Left ventricle myocardium inferior (tissue), 1 donor: ENCODE measurements at regions not wholly inside any gene's neighbourhood (a gene's known extent, or its start where the extent isn't known, plus 50 kb on each side); places are given as distances from the start of the nearest gene placed in this dataset.

Experiments
- DNase-seq: peaks from one replicate; pipeline ENCODE4 v3.0.0-alpha.2; 2020
- H3K27ac ChIP-seq: fragments of 200-600 bp; replicated peaks from 2 replicates; pipeline ENCODE4 v1.8.0; 2021
- H3K27me3 ChIP-seq: fragments of 200-600 bp; 2 replicates; pipeline ENCODE4 v1.8.0; 2021; ENCODE audit warnings: low read depth
- H3K36me3 ChIP-seq: fragments of 200-600 bp; 2 replicates; pipeline ENCODE4 v1.8.0; 2021
- H3K4me1 ChIP-seq: fragments of 200-600 bp; 2 replicates; pipeline ENCODE4 v1.8.0; 2021
- H3K4me3 ChIP-seq: fragments of 200-600 bp; 2 replicates; pipeline ENCODE4 v1.8.0; 2021; ENCODE audit warnings: mild to moderate bottlenecking, moderate library complexity
- H3K9me3 ChIP-seq: fragments of 200-600 bp; replicated peaks from 2 replicates; pipeline ENCODE4 v1.8.0; 2021
- CTCF ChIP-seq: fragments of 200-600 bp; IDR thresholded peaks from 2 replicates; pipeline ENCODE4 v1.8.0; 2021; ENCODE audit warnings: antibody characterized with exemption, mild to moderate bottlenecking, borderline replicate concordance
- intact Hi-C: fragments of 100-400 bp; cut with micrococcal nuclease; formaldehyde crosslinking; loops from one replicate; pipeline ENCODE4 v1.11.0; 2022
- donor health status: DM: no; HTN: yes; CAD: no; lungs with severe emphysema.

- H3K4me3 ChIP-seq: no peak overlapping the region
- H3K36me3 ChIP-seq: no peaks in the 10 kb centered on the region
- intact Hi-C loops: no loop called here
- H3K27ac ChIP-seq: no peak overlapping the region
- H3K4me1 ChIP-seq: peaks cover 4% of the 10 kb centered on the region
- DNase-seq: no peak
- H3K27me3 ChIP-seq: no peaks in the 10 kb centered on the region
- H3K9me3 ChIP-seq: no peaks in the 10 kb centered on the region
- no peak for TF ChIP-seq CTCF
These were observed 434.6 kb upstream of the RGS6 start for GRCh38 chr14:71497645-71498086.

GRCh38 chr14:71498212-71498611 lies 434.0 kb upstream of the RGS6 start:
- Histone ChIP-seq H3K27ac (no peak overlapping the region), H3K27me3 (no peaks in the 10 kb centered on the region), H3K4me1 (peaks cover 4% of the 10 kb centered on the region), H3K4me3 (no peak overlapping the region), H3K9me3 (no peaks in the 10 kb centered on the region), H3K36me3 (no peaks in the 10 kb centered on the region)
- intact Hi-C loops: no loop called here
- TF ChIP-seq CTCF: no peak
- no peak for DNase-seq

GRCh38 chr14:71499018-71499417 lies 433.2 kb upstream of the RGS6 start:
- Histone ChIP-seq H3K4me1 (peaks cover 4% of the 10 kb centered on the region), H3K36me3 (no peaks in the 10 kb centered on the region), H3K27ac (no peak overlapping the region), H3K9me3 (no peaks in the 10 kb centered on the region), H3K27me3 (no peaks in the 10 kb centered on the region), H3K4me3 (no peak overlapping the region)
- intact Hi-C loops: no loop called here
- TF ChIP-seq CTCF: no peak
- no peak for DNase-seq

- Histone ChIP-seq H3K4me3 (no peak overlapping the region), H3K27me3 (no peaks in the 10 kb centered on the region), H3K4me1 (no peaks in the 10 kb centered on the region), H3K9me3 (no peaks in the 10 kb centered on the region), H3K27ac (no peak overlapping the region), H3K36me3 (no peaks in the 10 kb centered on the region)
- no peak for TF ChIP-seq CTCF
- DNase-seq: no peak
- intact Hi-C loops: no loop called here
These were observed 424.5 kb upstream of the RGS6 start for GRCh38 chr14:71507681-71508080.

- Histone ChIP-seq H3K4me3 (no peak overlapping the region), H3K4me1 (no peaks in the 10 kb centered on the region), H3K36me3 (no peaks in the 10 kb centered on the region), H3K9me3 (no peaks in the 10 kb centered on the region), H3K27ac (no peak overlapping the region), H3K27me3 (no peaks in the 10 kb centered on the region)
- DNase-seq: no peak
- intact Hi-C loops: no loop called here
- no peak for TF ChIP-seq CTCF
These were observed 423.3 kb upstream of the RGS6 start for GRCh38 chr14:71508901-71509300.

- intact Hi-C loops: no loop called here
- TF ChIP-seq CTCF: no peak
- no peaks in the 10 kb centered on the region for H3K36me3 ChIP-seq
- no peak overlapping the region for H3K4me3 ChIP-seq
- no peaks in the 10 kb centered on the region for H3K9me3 ChIP-seq
- no peaks in the 10 kb centered on the region for H3K27me3 ChIP-seq
- DNase-seq: no peak
- no peak overlapping the region for H3K27ac ChIP-seq
- H3K4me1 ChIP-seq: no peaks in the 10 kb centered on the region
These were observed 421.1 kb upstream of the RGS6 start for GRCh38 chr14:71511152-71511551.
